OCI-LY1 (cell line): ENCODE measurements at regions not wholly inside any gene's neighbourhood (a gene's known extent, or its start where the extent isn't known, plus 50 kb on each side); places are given as distances from the start of the nearest gene placed in this dataset.

Source experiments
- CTCF ChIP-seq: fragments of 200-600 bp; sonication (generic), shearing (Covaris generic); IDR thresholded peaks from 2 replicates; pipeline ENCODE4 v1.5.1; 2017; ENCODE audit warnings: mild to moderate bottlenecking, antibody characterized with exemption, low read length, moderate library complexity, mixed read lengths
- EZH2 ChIP-seq: fragments of 200-600 bp; sonication (generic), shearing (Covaris generic); IDR thresholded peaks from 2 replicates; pipeline ENCODE4 v1.8.0; 2017; ENCODE audit warnings: borderline replicate concordance, mixed run types, mild to moderate bottlenecking, antibody characterized with exemption, low read length, moderate library complexity, mixed read lengths

- TF ChIP-seq EZH2 (no peak), CTCF (no peak)
Measured at GRCh38 chr10:26931223-26931622, 70.5 kb upstream of the ABI1 start.
